ENCODE measurements at regions not wholly inside any gene's neighbourhood (a gene's known extent, or its start where the extent isn't known, plus 50 kb on each side); places are given as distances from the start of the nearest gene placed in this dataset.

- no peak for ATAC-seq
- no peak overlapping the region for H3K27ac Mint-ChIP-seq
Observed at GRCh38 chr9:33718987-33719386, 76.4 kb upstream of the PRSS3 start.

More at GRCh38 chr9:33718987-33719386, 76.4 kb upstream of the PRSS3 start:
- Histone ChIP-seq H3F3A (replicated peaks; ENCODE audit: low read depth) (no peaks in the 10 kb centered on the region), H3K79me2 (replicated peaks; ENCODE audit: insufficient read depth) (no peaks in the 10 kb centered on the region), H3K4me2 (no peak overlapping the region), H3K4me3 (no peak overlapping the region), H3K27me3 (ENCODE audit: insufficient read depth) (peaks cover 8% of the 10 kb centered on the region), H4K20me1 (replicated peaks; ENCODE audit: insufficient read depth) (no peaks in the 10 kb centered on the region), H2AFZ (no peak overlapping the region), H3K36me3 (ENCODE audit: insufficient read depth) (no peaks in the 10 kb centered on the region), H3K9me2 (ENCODE audit: insufficient read depth) (no peaks in the 10 kb centered on the region), H3K4me1 (ENCODE audit: insufficient read depth) (no peaks in the 10 kb centered on the region; the same call in 1 of the 2 replicates), H3K27ac (ENCODE audit: low read depth) (no peak overlapping the region)
- no peaks in the 10 kb centered on the region for H3K9me3 Mint-ChIP-seq
- no peaks in the 10 kb centered on the region; the same call in 2 of the 3 replicates for H3K4me1 Mint-ChIP-seq
- DNase-seq (ENCODE audit: low spot score) = no peak
- TF ChIP-seq REST (IDR thresholded peaks at IDR 0.05; ENCODE audit: unreplicated experiment) (no peak), EZH2phosphoT487 (IDR thresholded peaks at IDR 0.05; ENCODE audit: unreplicated experiment) (no peak), ZNF114 (CRISPR knock-in tag; IDR thresholded peaks at IDR 0.05) (no peak), ZNF462 (CRISPR knock-in tag; IDR thresholded peaks at IDR 0.05) (no peak), NANOG (IDR thresholded peaks at IDR 0.05; ENCODE audit: borderline replicate concordance) (no peak), JUNB (IDR thresholded peaks at IDR 0.05; ENCODE audit: unreplicated experiment) (no peak), STAT1 (IDR thresholded peaks at IDR 0.05; ENCODE audit: unreplicated experiment) (no peak), CTCF (conservative IDR thresholded peaks at IDR 0.05; ENCODE audit: low read depth in 2 of 2) (no peak), EZH2 (IDR thresholded peaks at IDR 0.05; ENCODE audit: low read depth, unreplicated experiment) (no peak), POLR2AphosphoS5 (IDR thresholded peaks at IDR 0.05; ENCODE audit: low read depth) (no peak), ETS1 (IDR thresholded peaks at IDR 0.05) (no peak), ZNF331 (CRISPR knock-in tag; IDR thresholded peaks at IDR 0.05; ENCODE audit: low read depth) (no peak), CREB1 (CRISPR knock-in tag; IDR thresholded peaks at IDR 0.05; ENCODE audit: low read depth) (no peak)
- H3K4me3 Mint-ChIP-seq = no peak overlapping the region
- H3K27me3 Mint-ChIP-seq (ENCODE audit: insufficient read depth, low read depth, poor library complexity) = peaks cover 23% of the 10 kb centered on the region
- H3K36me3 Mint-ChIP-seq (ENCODE audit: low read depth) = no peaks in the 10 kb centered on the region

All from GM23338 (cell line).